ENCODE measurements at regions not wholly inside any gene's neighbourhood (a gene's known extent, or its start where the extent isn't known, plus 50 kb on each side); places are given as distances from the start of the nearest gene placed in this dataset.

DNA sequence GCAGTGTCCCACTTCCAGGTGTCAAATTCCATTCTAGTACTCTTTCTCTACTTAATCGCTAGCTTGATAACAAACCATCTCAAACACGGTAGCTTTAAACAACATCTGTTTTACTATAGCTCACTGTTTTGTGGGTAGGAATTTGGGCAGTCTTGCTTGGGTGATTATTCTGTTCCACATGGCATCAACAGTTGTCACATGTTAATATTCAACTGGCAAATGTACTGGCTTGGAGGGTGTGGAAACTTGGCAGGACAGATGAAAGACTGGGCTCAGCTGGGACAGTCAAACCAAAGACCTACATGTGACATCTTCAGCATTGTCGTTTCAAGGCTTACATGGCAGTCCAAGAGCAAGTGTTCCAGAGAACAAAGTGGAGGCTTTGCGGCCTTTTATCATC, 241.8 kb downstream of the PTH2R start:
- no peak for TF ChIP-seq CTCF (IDR thresholded peaks at IDR 0.05)
- TF ChIP-seq EZH2 (IDR thresholded peaks at IDR 0.05; ENCODE audit: borderline replicate concordance, insufficient read depth, low read depth, low read length, poor library complexity, severe bottlenecking) = no peak
